Thyroid gland (tissue), 4 donors: ENCODE measurements at regions not wholly inside any gene's neighbourhood (a gene's known extent, or its start where the extent isn't known, plus 50 kb on each side); places are given as distances from the start of the nearest gene placed in this dataset.

Experiments
- DNase-seq, 2 donors: peaks; one replicate each; pipeline ENCODE4 v3.0.0-alpha.2; 2019
- H3K27ac ChIP-seq, 3 donors: fragments of 200-600 bp; sonication (generic); 1 replicate in 2 of 3; 2 replicates in 1 of 3; pipeline ENCODE4 v1.5.1; 2016 to 2019; ENCODE audit warnings: mild to moderate bottlenecking in 1 of 3, moderate library complexity in 1 of 3
- H3K27me3 ChIP-seq: fragments of 200-600 bp; sonication (generic); one replicate; pipeline ENCODE4 v1.5.1; 2019
- H3K36me3 ChIP-seq, 2 donors: fragments of 200-600 bp; sonication (generic); one replicate each; pipeline ENCODE4 v1.5.1; 2016 to 2019
- H3K4me1 ChIP-seq, 2 donors: fragments of 200-600 bp; sonication (generic); one replicate each; pipeline ENCODE4 v1.5.1; 2017 to 2019
- H3K4me3 ChIP-seq, 3 donors: fragments of 200-600 bp; sonication (generic); replicated peaks in 1 of 3; 1 replicate in 2 of 3; 2 replicates in 1 of 3; pipeline ENCODE4 v1.5.1; 2016; ENCODE audit warnings: mild to moderate bottlenecking in 1 of 3
- H3K9me3 ChIP-seq: fragments of 200-600 bp; sonication (generic); one replicate; pipeline ENCODE4 v1.5.1; 2017
- POLR2A ChIP-seq, 2 donors: fragments of 450-650 bp; IDR thresholded peaks; one replicate each; pipeline ENCODE4 v1.6.1; 2017; ENCODE audit warnings: antibody characterized with exemption in 2 of 2, mild to moderate bottlenecking in 2 of 2, moderate library complexity in 1 of 2
- WGBS, 2 donors: methylation state at CpG; one replicate each; pipeline ENCODE4 v1.1.5; 2017; 5-methylcytosine and 5-hydroxymethylcytosine counted together
- intact Hi-C: fragments of 100-400 bp; cut with DNase I; formaldehyde crosslinking; loops from one replicate; pipeline ENCODE4 v1.15.1; 2023
- TF ChIP-seq, protein P1 (sequence below), 6 experiments: fragments of 200-600 bp in 3 of 6; fragments of 450-650 bp in 3 of 6; sonication (generic) in 3 of 6; IDR thresholded peaks; one replicate each; pipeline ENCODE4 v1.5.1; 2016 to 2019; ENCODE audit warnings: antibody characterized with exemption in 6 of 6, mild to moderate bottlenecking in 2 of 6, inconsistent platforms in 1 of 6, moderate library complexity in 1 of 6

DNA sequence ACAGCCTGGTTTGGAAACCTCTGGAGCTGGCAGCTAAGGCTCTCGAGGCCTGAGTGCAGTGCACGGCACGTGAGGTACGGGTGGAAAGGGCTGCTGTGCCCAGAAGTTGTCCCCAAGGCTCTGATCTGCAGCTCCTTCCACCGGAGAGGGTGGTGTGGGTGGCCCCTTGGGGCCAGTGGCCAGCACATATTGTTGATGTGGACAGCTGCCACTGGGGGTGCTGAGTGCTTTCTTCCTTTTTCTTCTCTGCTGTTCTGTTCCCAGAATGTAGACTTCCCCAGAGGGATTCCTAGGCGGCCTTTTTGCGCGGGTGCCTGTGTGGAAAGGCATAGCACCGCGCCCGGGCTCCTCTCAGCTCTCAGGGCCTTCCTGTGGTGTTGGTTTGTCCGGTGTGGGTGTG is 1476.5 kb downstream of the TBC1D22A start:
- no peak overlapping the region for H3K27ac ChIP-seq
- 55 to 62% methylated on average over 8 of the region's 12 CpGs for WGBS, 2 donors
- H3K27me3 ChIP-seq: no peaks in the 10 kb centered on the region
- DNase-seq: no peak
- no peak overlapping the region for H3K4me3 ChIP-seq
- H3K9me3 ChIP-seq: no peaks in the 10 kb centered on the region
- no peak for TF ChIP-seq POLR2A (IDR thresholded peaks at IDR 0.05)
- TF ChIP-seq, protein P1, sequence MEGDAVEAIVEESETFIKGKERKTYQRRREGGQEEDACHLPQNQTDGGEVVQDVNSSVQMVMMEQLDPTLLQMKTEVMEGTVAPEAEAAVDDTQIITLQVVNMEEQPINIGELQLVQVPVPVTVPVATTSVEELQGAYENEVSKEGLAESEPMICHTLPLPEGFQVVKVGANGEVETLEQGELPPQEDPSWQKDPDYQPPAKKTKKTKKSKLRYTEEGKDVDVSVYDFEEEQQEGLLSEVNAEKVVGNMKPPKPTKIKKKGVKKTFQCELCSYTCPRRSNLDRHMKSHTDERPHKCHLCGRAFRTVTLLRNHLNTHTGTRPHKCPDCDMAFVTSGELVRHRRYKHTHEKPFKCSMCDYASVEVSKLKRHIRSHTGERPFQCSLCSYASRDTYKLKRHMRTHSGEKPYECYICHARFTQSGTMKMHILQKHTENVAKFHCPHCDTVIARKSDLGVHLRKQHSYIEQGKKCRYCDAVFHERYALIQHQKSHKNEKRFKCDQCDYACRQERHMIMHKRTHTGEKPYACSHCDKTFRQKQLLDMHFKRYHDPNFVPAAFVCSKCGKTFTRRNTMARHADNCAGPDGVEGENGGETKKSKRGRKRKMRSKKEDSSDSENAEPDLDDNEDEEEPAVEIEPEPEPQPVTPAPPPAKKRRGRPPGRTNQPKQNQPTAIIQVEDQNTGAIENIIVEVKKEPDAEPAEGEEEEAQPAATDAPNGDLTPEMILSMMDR (IDR thresholded peaks at IDR 0.05): no peak
- no peaks in the 10 kb centered on the region for H3K36me3 ChIP-seq
- intact Hi-C loops: no loop called here
- H3K4me1 ChIP-seq: no peaks in the 10 kb centered on the region

DNA sequence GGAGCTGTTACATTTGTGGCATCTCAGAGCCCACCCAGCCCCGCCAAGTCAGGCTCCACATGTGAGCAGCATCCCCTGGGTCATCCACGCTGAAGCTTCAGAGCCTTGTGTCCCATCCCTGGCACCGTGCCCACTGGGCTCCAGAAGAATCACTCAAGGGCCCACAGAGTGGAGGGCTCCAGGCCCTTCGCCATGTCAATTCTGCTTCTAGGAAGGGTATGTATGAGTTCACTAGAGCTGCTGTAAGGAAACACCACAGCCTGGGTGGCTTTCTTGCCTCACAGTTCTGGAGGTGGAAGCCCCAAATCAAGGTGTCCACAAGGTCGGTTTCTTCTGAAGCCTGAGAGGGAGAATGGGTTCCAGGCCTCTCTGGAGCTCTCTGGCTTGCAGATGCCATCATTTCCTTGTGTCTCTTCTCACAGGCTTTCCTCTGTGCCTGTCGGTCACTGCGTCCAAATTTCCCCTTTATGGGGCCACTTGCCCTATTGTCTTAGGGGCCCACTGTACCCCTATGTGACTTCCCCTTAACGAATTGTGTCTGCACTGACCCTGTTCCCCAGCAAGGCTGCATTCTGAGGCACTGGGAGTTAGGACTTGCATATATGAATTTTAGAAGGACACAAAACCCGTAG is 1476.0 kb downstream of the TBC1D22A start:
- H3K4me1 ChIP-seq: no peaks in the 10 kb centered on the region
- no peaks in the 10 kb centered on the region for H3K27me3 ChIP-seq
- H3K9me3 ChIP-seq: no peaks in the 10 kb centered on the region
- WGBS, 2 donors: 88 to 90% methylated on average over 8 to 9 of the region's 9 CpGs
- TF ChIP-seq, protein P1 (IDR thresholded peaks at IDR 0.05): no peak
- no peak for TF ChIP-seq POLR2A (IDR thresholded peaks at IDR 0.05)
- H3K27ac ChIP-seq: no peak overlapping the region
- DNase-seq: no peak
- no peaks in the 10 kb centered on the region for H3K36me3 ChIP-seq
- H3K4me3 ChIP-seq: no peak overlapping the region
- intact Hi-C loops: no loop called here

DNA sequence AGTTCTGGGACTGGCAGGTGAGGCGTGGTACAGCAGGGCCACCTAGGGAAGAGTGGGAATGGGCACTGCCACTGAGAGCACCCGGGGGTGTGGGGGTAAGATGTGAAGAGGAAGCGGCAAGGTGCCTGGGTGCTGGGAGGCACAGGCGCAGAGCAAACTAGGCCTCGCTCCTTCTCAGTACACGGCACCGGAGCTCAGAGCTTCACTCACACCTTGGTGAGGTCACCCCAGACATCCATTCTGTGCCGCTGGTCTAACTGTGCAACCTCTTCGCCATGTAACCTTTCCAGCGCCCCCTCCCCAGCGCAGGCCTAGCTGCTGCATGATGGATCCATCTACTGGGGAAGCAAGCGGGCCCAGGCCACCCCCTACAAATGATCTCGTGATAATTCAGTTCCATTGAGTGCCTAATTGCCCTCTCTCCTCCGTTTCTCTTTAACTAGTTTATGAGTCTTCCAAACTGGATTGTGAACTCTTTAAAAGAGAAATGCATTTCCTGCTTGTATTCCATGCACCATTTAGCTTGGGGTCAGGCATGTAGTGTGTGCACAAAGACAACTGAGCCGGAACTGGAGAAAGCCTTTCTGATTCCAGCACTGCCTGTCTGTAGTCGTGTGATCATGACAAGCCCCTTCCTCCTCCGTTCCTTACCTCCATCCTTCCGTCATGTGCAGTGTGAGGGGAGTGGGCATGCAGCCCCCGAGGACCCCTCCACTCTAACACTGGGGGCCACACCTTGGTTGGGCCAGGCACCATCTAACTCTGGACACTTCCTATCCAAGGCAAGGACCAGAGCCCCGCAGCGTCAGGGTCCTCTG is 1475.2 kb downstream of the TBC1D22A start:
- DNase-seq: no peak
- H3K4me3 ChIP-seq: no peak overlapping the region
- intact Hi-C loops: no loop called here
- WGBS, 2 donors: 82 to 86% methylated on average over 19 to 21 of the region's 21 CpGs
- H3K36me3 ChIP-seq: no peaks in the 10 kb centered on the region
- TF ChIP-seq, protein P1 (IDR thresholded peaks at IDR 0.05): no peak
- H3K9me3 ChIP-seq: no peaks in the 10 kb centered on the region
- no peaks in the 10 kb centered on the region for H3K4me1 ChIP-seq
- no peaks in the 10 kb centered on the region for H3K27me3 ChIP-seq
- H3K27ac ChIP-seq: no peak overlapping the region

DNA sequence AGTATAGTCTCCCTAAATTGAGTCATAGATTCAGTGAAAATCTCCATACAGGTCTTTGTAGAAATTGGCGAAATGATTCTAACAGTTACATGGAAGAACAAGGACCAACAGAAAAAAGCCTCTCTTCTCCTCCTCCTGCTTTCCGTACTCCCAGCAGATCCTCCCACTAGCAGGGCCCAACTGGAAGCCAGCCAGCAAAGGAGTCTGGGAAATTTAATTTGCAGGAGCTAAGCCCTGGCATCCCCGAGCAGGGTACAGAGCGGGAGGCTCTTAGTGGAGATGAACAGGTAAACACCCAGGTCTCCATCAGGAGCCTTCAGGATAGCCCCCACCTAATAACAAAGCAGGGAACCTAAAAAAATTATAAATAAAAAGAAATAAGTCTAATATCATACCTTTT is 1473.8 kb downstream of the TBC1D22A start:
- H3K27ac ChIP-seq: no peak overlapping the region
- no peak overlapping the region for H3K4me3 ChIP-seq
- WGBS, 2 donors: 53 to 72% methylated on average over 4 of the region's 4 CpGs
- H3K36me3 ChIP-seq: no peaks in the 10 kb centered on the region
- no peaks in the 10 kb centered on the region for H3K4me1 ChIP-seq
- H3K9me3 ChIP-seq: no peaks in the 10 kb centered on the region
- no peak for DNase-seq
- intact Hi-C loops: no loop called here
- no peaks in the 10 kb centered on the region for H3K27me3 ChIP-seq
- no peak for TF ChIP-seq POLR2A (IDR thresholded peaks at IDR 0.05)
- TF ChIP-seq, protein P1 (IDR thresholded peaks at IDR 0.05): no peak

DNA sequence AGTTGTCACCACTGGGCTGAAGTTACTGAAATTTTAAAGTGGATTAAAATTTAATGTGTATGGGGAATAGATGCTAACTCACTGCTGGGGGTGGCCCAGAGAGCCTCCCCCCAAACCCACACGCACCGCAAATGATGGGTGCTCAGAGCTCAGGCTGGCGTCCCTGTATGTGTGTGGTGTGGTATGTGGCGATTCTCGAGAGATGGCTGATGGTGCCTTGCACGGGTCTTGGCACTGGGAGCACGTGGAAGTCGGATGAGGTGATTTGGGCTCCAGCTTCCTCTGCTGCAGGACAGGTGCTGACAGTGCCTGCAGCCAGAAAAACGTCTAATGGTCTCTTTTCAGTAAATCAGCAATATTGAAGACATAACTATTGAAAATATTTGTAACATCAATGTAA is 1473.3 kb downstream of the TBC1D22A start:
- Histone ChIP-seq H3K4me1 (no peaks in the 10 kb centered on the region), H3K36me3 (no peaks in the 10 kb centered on the region), H3K27me3 (no peaks in the 10 kb centered on the region), H3K27ac (no peak overlapping the region), H3K4me3 (no peak overlapping the region), H3K9me3 (no peaks in the 10 kb centered on the region)
- TF ChIP-seq, protein P1 (IDR thresholded peaks at IDR 0.05): no peak
- no peak for TF ChIP-seq POLR2A (IDR thresholded peaks at IDR 0.05)
- intact Hi-C loops: no loop called here
- WGBS, 2 donors: 86 to 88% methylated on average over 9 of the region's 9 CpGs
- no peak for DNase-seq
